Panc1 (cell line): ENCODE measurements at regions not wholly inside any gene's neighbourhood (a gene's known extent, or its start where the extent isn't known, plus 50 kb on each side); places are given as distances from the start of the nearest gene placed in this dataset.

Source experiments
- ATAC-seq: fragments of 200-7000 bp; cut with Tn5 transposase; 2 replicates; pipeline ENCODE4 v1.9.1; 2020; ENCODE audit warnings: mild to moderate bottlenecking, moderate library complexity
- BruUV-seq: library from RNA; stranded (reverse); fragments of 400-500 nt; replicated peaks from 2 replicates; lab custom pipeline; 2021; lab: Mats Ljungman, UMichigan
- CTCF ChIA-PET: fragments of 300-600 bp; sonication (Branson Sonifier 250); formaldehyde crosslinking; loops from one replicate; lab custom pipeline; 2022; ENCODE audit warnings: antibody characterized with exemption; lab: Charles Lee
- POLR2A ChIA-PET: fragments of 300-600 bp; sonication (Branson Sonifier 250); formaldehyde crosslinking; loops from one replicate; lab custom pipeline; 2022; ENCODE audit warnings: antibody characterized with exemption; lab: Charles Lee
- DNase-seq: peaks from one replicate; pipeline ENCODE4 v3.0.0-alpha.2; 2010; ENCODE audit warnings: low read depth, low spot score
- H3K27ac ChIP-seq: 2 replicates; pipeline ENCODE4 v1.5.1; 2011; ENCODE audit warnings: mild to moderate bottlenecking, low read length, inconsistent platforms
- H3K27me3 ChIP-seq: fragments of 200-500 bp; sonication (Bioruptor generic); 2 replicates; pipeline ENCODE4 v1.6.0; 2014; ENCODE audit warnings: low read length, inconsistent platforms; ENCODE audit not compliant: control insufficient read depth, insufficient read depth
- H3K36me3 ChIP-seq: fragments of 200-500 bp; sonication (Bioruptor generic); 2 replicates; pipeline ENCODE4 v1.5.1; 2014; ENCODE audit warnings: inconsistent platforms, mild to moderate bottlenecking, low read length, moderate library complexity; ENCODE audit not compliant: control insufficient read depth, insufficient read depth
- H3K4me1 ChIP-seq: 2 replicates; pipeline ENCODE4 v1.5.1; 2011; ENCODE audit warnings: inconsistent platforms, mild to moderate bottlenecking, low read length, moderate library complexity; ENCODE audit not compliant: control insufficient read depth, insufficient read depth
- H3K4me3 ChIP-seq, 2 experiments: 2 replicates each; pipeline ENCODE4 v1.5.1; 2011 to 2012; ENCODE audit warnings: low read depth in 2 of 2, low read length in 2 of 2, mild to moderate bottlenecking in 2 of 2, inconsistent platforms in 1 of 2, moderate library complexity in 1 of 2
- H3K9me3 ChIP-seq: fragments of 200-500 bp; sonication (Bioruptor generic); 2 replicates; pipeline ENCODE4 v1.5.1; 2014; ENCODE audit warnings: low read depth, mild to moderate bottlenecking, inconsistent platforms, low read length, moderate library complexity; ENCODE audit not compliant: control insufficient read depth, insufficient read depth
- POLR2AphosphoS5 ChIP-seq: IDR thresholded peaks from 2 replicates; pipeline ENCODE4 v1.6.1; 2012; ENCODE audit warnings: mild to moderate bottlenecking, low read depth, low read length, moderate library complexity
- REST ChIP-seq, 2 experiments: IDR thresholded peaks; 2 replicates each; pipeline ENCODE4 v1.6.1; 2011 to 2012; ENCODE audit warnings: low read depth in 2 of 2, control low read depth in 1 of 2, low read length in 1 of 2, mild to moderate bottlenecking in 1 of 2, moderate library complexity in 1 of 2; ENCODE audit not compliant: insufficient read depth in 1 of 2
- SIN3A ChIP-seq: IDR thresholded peaks from 2 replicates; pipeline ENCODE4 v1.6.1; 2012; ENCODE audit warnings: low read depth, mild to moderate bottlenecking, low read length, moderate library complexity, borderline replicate concordance; ENCODE audit not compliant: insufficient read depth
- TCF7L2 ChIP-seq: IDR thresholded peaks from 2 replicates; pipeline ENCODE4 v1.6.1; 2011; ENCODE audit warnings: mild to moderate bottlenecking, low read depth, low read length, inconsistent platforms
- in situ Hi-C: cut with HindIII; loops from 2 replicates; pipeline ENCODE4 v1.10.0; 2016; ENCODE audit warnings: low sequenced_read_pairs, low pct_unique_long_range_greater_than_20kb
- intact Hi-C: fragments of 100-400 bp; cut with micrococcal nuclease; formaldehyde crosslinking; loops from one replicate; pipeline ENCODE4 v1.10.0; 2022; ENCODE audit not compliant: unreplicated experiment
- TF ChIP-seq, protein P1 (sequence below): fragments of 450-650 bp; IDR thresholded peaks from 2 replicates; pipeline ENCODE4 v1.5.1; 2017; ENCODE audit warnings: mild to moderate bottlenecking

- ATAC-seq (no peak), DNase-seq (no peak)
- no peaks in the 10 kb centered on the region for H3K9me3 ChIP-seq
- H3K36me3 ChIP-seq: no peaks in the 10 kb centered on the region
- POLR2A ChIA-PET: no interaction called here
- intact Hi-C loops (no loop called here), in situ Hi-C loops (no loop called here)
- CTCF ChIA-PET: no interaction called here
- H3K4me3 ChIP-seq: no peak overlapping the region
- no peaks in the 10 kb centered on the region for H3K4me1 ChIP-seq
- H3K27ac ChIP-seq: no peak overlapping the region
- no TSS peak for BruUV-seq
- no peaks in the 10 kb centered on the region for H3K27me3 ChIP-seq
- no peak for TF ChIP-seq TCF7L2
- TF ChIP-seq POLR2AphosphoS5: no peak
- TF ChIP-seq, protein P1, sequence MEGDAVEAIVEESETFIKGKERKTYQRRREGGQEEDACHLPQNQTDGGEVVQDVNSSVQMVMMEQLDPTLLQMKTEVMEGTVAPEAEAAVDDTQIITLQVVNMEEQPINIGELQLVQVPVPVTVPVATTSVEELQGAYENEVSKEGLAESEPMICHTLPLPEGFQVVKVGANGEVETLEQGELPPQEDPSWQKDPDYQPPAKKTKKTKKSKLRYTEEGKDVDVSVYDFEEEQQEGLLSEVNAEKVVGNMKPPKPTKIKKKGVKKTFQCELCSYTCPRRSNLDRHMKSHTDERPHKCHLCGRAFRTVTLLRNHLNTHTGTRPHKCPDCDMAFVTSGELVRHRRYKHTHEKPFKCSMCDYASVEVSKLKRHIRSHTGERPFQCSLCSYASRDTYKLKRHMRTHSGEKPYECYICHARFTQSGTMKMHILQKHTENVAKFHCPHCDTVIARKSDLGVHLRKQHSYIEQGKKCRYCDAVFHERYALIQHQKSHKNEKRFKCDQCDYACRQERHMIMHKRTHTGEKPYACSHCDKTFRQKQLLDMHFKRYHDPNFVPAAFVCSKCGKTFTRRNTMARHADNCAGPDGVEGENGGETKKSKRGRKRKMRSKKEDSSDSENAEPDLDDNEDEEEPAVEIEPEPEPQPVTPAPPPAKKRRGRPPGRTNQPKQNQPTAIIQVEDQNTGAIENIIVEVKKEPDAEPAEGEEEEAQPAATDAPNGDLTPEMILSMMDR: no peak
- no peak for TF ChIP-seq REST (IDR thresholded peaks at IDR 0.05; ENCODE audit: insufficient read depth in 1 of 2, low read depth in 2 of 2, low read length in 1 of 2)
- no peak for TF ChIP-seq SIN3A
Observed at GRCh38 chr2:137770166-137770565, 194.1 kb upstream of the HNMT start.

GRCh38 chr2:137771064-137771463, 193.2 kb upstream of the HNMT start:
- Histone ChIP-seq H3K27me3 (no peaks in the 10 kb centered on the region), H3K9me3 (no peaks in the 10 kb centered on the region), H3K4me1 (no peaks in the 10 kb centered on the region), H3K36me3 (no peaks in the 10 kb centered on the region), H3K27ac (no peak overlapping the region), H3K4me3 (no peak overlapping the region)
- no peak for TF ChIP-seq SIN3A
- TF ChIP-seq, protein P1: no peak
- no peak for TF ChIP-seq POLR2AphosphoS5
- TF ChIP-seq TCF7L2: no peak
- no peak for TF ChIP-seq REST (IDR thresholded peaks at IDR 0.05; ENCODE audit: insufficient read depth in 1 of 2, low read depth in 2 of 2, low read length in 1 of 2)
- ATAC-seq: no peak
- DNase-seq: no peak
- BruUV-seq: no TSS peak
- intact Hi-C loops (no loop called here), in situ Hi-C loops (no loop called here)
- CTCF ChIA-PET: no interaction called here
- POLR2A ChIA-PET: no interaction called here
